ENCODE measurements at regions not wholly inside any gene's neighbourhood (a gene's known extent, or its start where the extent isn't known, plus 50 kb on each side); places are given as distances from the start of the nearest gene placed in this dataset.
"Not testable (repeated sequence)": the region's sequence is repeated elsewhere in the genome, so short reads cannot be mapped to it uniquely, and the experiment has no call there.

GRCh38 chr9:135404451-135405144 lies 75.0 kb upstream of the PPP1R26 start:
- no peak for DNase-seq (ENCODE audit: low spot score)

GRCh38 chr9:135405145-135405464 lies 74.5 kb upstream of the PPP1R26 start:
- DNase-seq (ENCODE audit: low spot score): not testable (repeated sequence)

- DNase-seq (ENCODE audit: low spot score): no peak
Observed at GRCh38 chr9:135408476-135409254, 70.9 kb upstream of the PPP1R26 start.

- DNase-seq (ENCODE audit: low spot score): no peak
Observed at GRCh38 chr9:135409286-135410200, 70.0 kb upstream of the PPP1R26 start.

GRCh38 chr9:135410421-135410820 lies 69.2 kb upstream of the PPP1R26 start:
- DNase-seq (ENCODE audit: low spot score): no peak

GRCh38 chr9:135410831-135411473 lies 68.6 kb upstream of the PPP1R26 start:
- no peak for DNase-seq (ENCODE audit: low spot score)

GRCh38 chr9:135411605-135412004 lies 68.0 kb upstream of the PPP1R26 start:
- DNase-seq (ENCODE audit: low spot score): not testable (repeated sequence)

- peak; percentile 73 for DNase-seq (ENCODE audit: low spot score)
Observed at GRCh38 chr9:135412315-135413085, 67.1 kb upstream of the PPP1R26 start.

GRCh38 chr9:135413086-135413375 lies 66.6 kb upstream of the PPP1R26 start:
- DNase-seq (ENCODE audit: low spot score): no peak

- DNase-seq (ENCODE audit: low spot score): no peak
Observed at GRCh38 chr9:135413461-135413860, 66.1 kb upstream of the PPP1R26 start.

GRCh38 chr9:135414293-135414692 lies 65.3 kb upstream of the PPP1R26 start:
- no peak for DNase-seq (ENCODE audit: low spot score)

GRCh38 chr9:135415586-135415985 lies 64.0 kb upstream of the PPP1R26 start:
- no peak for DNase-seq (ENCODE audit: low spot score)

- no peak for DNase-seq (ENCODE audit: low spot score)
Observed at GRCh38 chr9:135416664-135417290, 62.8 kb upstream of the PPP1R26 start.

GRCh38 chr9:135418161-135418560 lies 61.4 kb upstream of the PPP1R26 start:
- no peak for DNase-seq (ENCODE audit: low spot score)

GRCh38 chr9:135419106-135419505 lies 60.5 kb upstream of the PPP1R26 start:
- DNase-seq (ENCODE audit: low spot score): no peak

- no peak for DNase-seq (ENCODE audit: low spot score)
Observed at GRCh38 chr9:135422341-135422944, 57.1 kb upstream of the PPP1R26 start.

- DNase-seq (ENCODE audit: low spot score): no peak
Observed at GRCh38 chr9:135423725-135424124, 55.9 kb upstream of the PPP1R26 start.

Measured in NAMALWA (cell line).